Activated CD8-positive, alpha-beta memory T cell treated with anti-CD3 and anti-CD28 coated beads for 48 hours (primary cell): ENCODE measurements at regions not wholly inside any gene's neighbourhood (a gene's known extent, or its start where the extent isn't known, plus 50 kb on each side); places are given as distances from the start of the nearest gene placed in this dataset.

Experiments used
- DNase-seq, 3 experiments: peaks; one replicate each; pipeline ENCODE4 v3.0.0-alpha.2; 2020; ENCODE audit warnings: low read depth in 2 of 3, low spot score in 2 of 3

- DNase-seq = no peak
Measured at GRCh38 chr4:123737156-123737555, 340.6 kb downstream of the SPRY1 start.

GRCh38 chr4:123739806-123740205 lies 343.2 kb downstream of the SPRY1 start:
- no peak for DNase-seq

GRCh38 chr4:123740236-123740635 lies 343.6 kb downstream of the SPRY1 start:
- DNase-seq = no peak

GRCh38 chr4:123741906-123742305 lies 345.3 kb downstream of the SPRY1 start:
- no peak for DNase-seq

GRCh38 chr4:123743848-123744247 lies 347.3 kb downstream of the SPRY1 start:
- no peak for DNase-seq

GRCh38 chr4:123744664-123745290 lies 348.2 kb downstream of the SPRY1 start:
- no peak for DNase-seq

GRCh38 chr4:123747016-123747415 lies 350.4 kb downstream of the SPRY1 start:
- no peak for DNase-seq

GRCh38 chr4:123748806-123749205 lies 352.2 kb downstream of the SPRY1 start:
- DNase-seq = no peak

GRCh38 chr4:123749383-123749782 lies 352.8 kb downstream of the SPRY1 start:
- DNase-seq = no peak

- no peak for DNase-seq
Measured at GRCh38 chr4:123750044-123750443, 353.4 kb downstream of the SPRY1 start.

- no peak for DNase-seq
Measured at GRCh38 chr4:123755655-123756054, 359.1 kb downstream of the SPRY1 start.

GRCh38 chr4:123767806-123768205 lies 371.2 kb downstream of the SPRY1 start:
- no peak for DNase-seq

GRCh38 chr4:123770884-123771283 lies 374.3 kb downstream of the SPRY1 start:
- no peak for DNase-seq

GRCh38 chr4:123776267-123776666 lies 379.7 kb downstream of the SPRY1 start:
- no peak for DNase-seq

GRCh38 chr4:123777373-123777772 lies 380.8 kb downstream of the SPRY1 start:
- no peak for DNase-seq

GRCh38 chr4:123783151-123783790 lies 386.7 kb downstream of the SPRY1 start:
- no peak for DNase-seq

GRCh38 chr4:123783921-123784320 lies 387.3 kb downstream of the SPRY1 start:
- no peak for DNase-seq

- no peak for DNase-seq
Measured at GRCh38 chr4:123784626-123785025, 388.0 kb downstream of the SPRY1 start.

- DNase-seq = no peak
Measured at GRCh38 chr4:123785538-123785937, 388.9 kb downstream of the SPRY1 start.

GRCh38 chr4:123786163-123786915 lies 389.7 kb downstream of the SPRY1 start:
- no peak for DNase-seq

GRCh38 chr4:123786920-123787319 lies 390.3 kb downstream of the SPRY1 start:
- no peak for DNase-seq

GRCh38 chr4:123787512-123788080 lies 391.0 kb downstream of the SPRY1 start:
- no peak for DNase-seq
